Epidermal melanocyte (primary cell): ENCODE measurements at regions not wholly inside any gene's neighbourhood (a gene's known extent, or its start where the extent isn't known, plus 50 kb on each side); places are given as distances from the start of the nearest gene placed in this dataset.

ENCODE experiments used
- DNase-seq: peaks from one replicate; pipeline ENCODE4 v3.0.0; 2011; ENCODE audit warnings: low spot score; ENCODE audit not compliant: insufficient read length

GRCh38 chr11:104534278-104534677 lies 364.0 kb downstream of the CASP12 start:
- DNase-seq, result no peak

- no peak for DNase-seq
Measured at GRCh38 chr11:104531894-104532293, 366.4 kb downstream of the CASP12 start.

DNA sequence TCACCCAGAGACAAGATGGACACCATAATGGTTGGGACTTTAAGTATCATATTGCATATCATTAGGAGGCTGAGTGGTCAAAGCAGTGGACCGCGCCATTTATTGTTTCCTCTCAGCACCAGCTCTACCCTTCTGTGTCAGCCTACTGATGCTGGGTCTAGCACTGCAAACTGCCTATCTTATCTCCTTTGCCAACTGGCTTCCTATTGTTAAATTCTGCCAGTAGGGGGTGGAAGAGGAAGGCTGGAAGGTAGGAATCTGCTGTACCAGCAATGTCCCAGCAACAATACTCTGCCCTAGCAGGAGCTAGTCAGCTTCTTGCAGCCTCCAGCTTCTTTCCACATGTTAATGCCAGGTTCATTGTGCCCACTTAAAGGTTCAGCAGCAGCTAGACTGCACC lies 367.1 kb upstream of the PDGFD start:
- DNase-seq, result no peak

DNA sequence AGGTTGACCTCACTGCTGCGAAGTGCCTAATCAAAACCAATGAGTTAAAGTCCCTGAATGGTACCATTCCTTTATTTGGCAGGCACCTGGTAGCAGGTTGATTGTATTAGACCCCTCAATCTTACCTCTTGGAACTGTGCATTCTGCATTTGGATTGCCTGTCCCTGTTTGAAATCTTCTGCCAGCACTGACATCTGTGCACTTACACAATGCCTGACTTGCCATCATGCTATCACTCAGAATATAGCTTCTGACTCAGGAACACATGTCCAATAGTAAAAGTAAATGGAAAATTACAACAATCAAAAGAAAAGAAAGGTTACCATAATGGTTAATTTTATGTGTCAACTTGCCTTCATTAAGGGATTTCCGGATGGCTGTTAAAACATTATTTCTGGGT lies 366.0 kb upstream of the PDGFD start:
- DNase-seq, result no peak

DNA sequence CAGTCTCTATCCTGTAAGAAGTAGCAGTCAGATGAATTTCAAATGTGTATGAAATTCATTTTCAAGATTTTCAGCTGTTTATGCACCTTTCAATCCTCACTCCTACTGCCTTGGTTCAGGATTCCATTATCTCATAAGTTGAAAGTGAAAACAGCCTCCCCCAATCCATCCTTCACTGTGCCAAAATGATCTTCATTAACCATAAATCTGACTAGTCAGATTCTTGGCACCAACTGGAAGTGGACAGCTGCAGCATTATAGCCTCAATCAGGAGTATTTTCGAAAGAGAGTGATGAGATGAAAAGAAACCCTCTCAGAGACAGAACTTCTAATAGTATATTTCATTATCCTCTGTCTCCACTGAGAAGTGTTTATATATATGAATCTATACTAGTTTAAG lies 365.3 kb upstream of the PDGFD start:
- DNase-seq, result no peak

GRCh38 chr11:104526006-104526405 lies 362.1 kb upstream of the PDGFD start:
- DNase-seq, result no peak

DNA sequence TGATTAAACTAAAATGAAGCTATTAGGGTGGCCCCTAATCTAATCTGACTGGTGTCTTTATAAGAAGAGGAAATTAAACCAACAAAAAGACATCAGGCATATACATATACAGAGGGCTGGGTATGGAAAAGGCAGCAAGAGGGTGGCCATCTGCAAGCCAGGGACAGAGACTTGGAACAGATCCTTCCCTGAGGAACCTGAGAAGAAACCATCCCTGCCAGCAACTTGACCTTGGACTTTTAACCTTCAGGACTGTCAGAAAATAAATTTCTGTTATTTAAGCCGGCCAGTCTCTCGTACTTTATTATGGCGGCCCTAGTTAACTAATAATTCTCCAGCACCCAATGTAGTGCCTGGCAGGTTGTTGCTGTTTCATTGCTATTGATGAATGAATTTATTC lies 361.5 kb upstream of the PDGFD start:
- DNase-seq, result no peak

DNA sequence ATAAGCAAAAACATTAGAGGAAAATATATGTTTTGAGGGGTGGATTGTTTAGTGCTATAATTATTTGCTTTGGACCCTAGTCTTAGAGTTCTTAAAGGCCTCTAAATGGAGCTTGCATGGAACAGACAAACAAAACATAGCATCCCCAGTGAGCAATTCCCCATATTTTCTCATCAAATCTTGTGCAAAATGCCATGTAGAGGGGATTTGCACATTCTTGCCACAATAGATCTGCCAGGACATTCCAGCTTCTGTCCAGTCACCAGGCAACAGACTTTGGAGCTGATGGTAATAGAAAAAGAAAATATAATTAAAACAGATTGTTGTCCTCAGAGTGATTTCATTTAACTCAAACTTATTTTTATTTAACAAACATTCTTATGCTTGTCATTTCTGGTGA lies 360.3 kb upstream of the PDGFD start:
- no peak for DNase-seq

- DNase-seq, result no peak
Measured at GRCh38 chr11:104523611-104524010, 359.7 kb upstream of the PDGFD start.

DNA sequence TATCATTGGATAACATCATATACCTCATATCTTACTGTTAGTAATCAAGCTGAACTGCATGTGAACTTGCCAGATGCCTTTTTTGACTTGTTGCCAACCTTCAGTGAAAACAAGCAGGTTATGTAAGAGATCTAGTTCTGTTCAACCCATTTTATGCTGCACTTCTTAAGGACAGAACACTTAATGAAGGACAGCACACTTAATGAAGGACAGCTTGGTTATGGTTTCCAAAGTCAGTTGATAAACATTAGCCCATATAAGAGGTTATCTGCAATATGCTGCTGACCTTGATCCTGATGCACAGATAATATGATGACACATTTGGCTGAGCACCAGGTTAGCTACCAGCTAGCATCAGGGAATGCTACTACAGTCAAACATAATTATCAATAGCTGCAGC lies 358.7 kb upstream of the PDGFD start:
- DNase-seq, result no peak

- no peak for DNase-seq
Measured at GRCh38 chr11:104522123-104522522, 358.2 kb upstream of the PDGFD start.

GRCh38 chr11:104510169-104510568 lies 346.2 kb upstream of the PDGFD start:
- DNase-seq, result no peak

DNA sequence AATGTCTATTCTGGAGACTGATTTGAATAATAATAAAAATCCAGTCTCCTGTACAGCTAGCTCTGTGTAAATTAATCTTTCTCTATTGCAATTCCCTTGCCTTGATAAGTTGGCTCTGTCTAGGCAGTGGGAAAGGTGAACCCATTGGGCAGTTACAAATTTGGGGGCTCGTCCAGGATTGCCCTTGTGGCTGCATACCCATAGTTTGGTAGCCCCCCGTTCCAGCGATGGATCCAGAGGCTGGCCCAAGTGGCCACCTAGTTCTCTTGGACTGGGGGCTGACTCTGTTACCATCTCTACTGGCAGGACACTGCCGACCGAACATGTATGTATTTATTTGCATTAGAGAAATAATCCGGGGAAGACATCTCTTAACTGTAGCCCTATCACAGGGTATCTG lies 326.2 kb upstream of the PDGFD start:
- DNase-seq, result no peak

GRCh38 chr11:104488561-104488960 lies 324.6 kb upstream of the PDGFD start:
- DNase-seq, result no peak

DNA sequence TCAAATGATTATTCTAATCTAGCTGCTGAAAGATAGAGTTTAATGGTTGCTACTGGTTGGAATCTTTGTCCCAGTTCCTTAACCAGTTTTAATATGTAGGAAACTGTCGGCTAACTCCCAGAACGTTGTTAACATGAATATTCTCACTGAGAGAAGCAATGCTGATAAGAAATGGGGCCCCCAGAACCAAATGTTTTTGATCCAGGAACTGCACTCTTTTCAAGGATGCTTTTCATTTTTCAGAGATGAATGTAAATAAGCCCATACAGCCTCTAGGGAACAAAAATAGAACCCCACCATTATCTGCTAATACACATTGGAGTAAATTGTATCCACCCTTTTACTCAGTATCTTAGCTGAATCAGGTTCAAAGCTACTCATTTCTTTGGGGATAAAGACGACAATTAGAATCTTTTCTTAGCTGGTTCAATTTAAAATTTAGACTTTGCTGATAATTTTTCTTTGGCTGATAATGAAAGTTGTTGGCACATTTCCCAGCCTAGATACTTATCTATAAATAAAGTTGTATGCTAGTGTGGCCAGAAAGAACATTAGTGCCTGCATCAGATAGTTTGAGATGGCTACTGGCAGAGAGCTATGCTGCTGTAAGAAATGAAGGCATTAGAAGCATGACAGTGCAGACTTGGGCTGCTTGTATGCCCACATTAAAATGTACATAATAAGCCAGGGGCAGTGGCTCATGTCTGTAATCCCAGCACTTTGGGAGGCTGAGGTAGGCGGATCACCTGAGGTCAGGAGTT lies 323.3 kb upstream of the PDGFD start:
- DNase-seq, result no peak

GRCh38 chr11:104484804-104485554 lies 321.0 kb upstream of the PDGFD start:
- DNase-seq, result no peak

GRCh38 chr11:104476898-104477297 lies 313.0 kb upstream of the PDGFD start:
- DNase-seq, result no peak

- no peak for DNase-seq
Measured at GRCh38 chr11:104476454-104476853, 312.5 kb upstream of the PDGFD start.

- no peak for DNase-seq
Measured at GRCh38 chr11:104467404-104467803, 303.5 kb upstream of the PDGFD start.

DNA sequence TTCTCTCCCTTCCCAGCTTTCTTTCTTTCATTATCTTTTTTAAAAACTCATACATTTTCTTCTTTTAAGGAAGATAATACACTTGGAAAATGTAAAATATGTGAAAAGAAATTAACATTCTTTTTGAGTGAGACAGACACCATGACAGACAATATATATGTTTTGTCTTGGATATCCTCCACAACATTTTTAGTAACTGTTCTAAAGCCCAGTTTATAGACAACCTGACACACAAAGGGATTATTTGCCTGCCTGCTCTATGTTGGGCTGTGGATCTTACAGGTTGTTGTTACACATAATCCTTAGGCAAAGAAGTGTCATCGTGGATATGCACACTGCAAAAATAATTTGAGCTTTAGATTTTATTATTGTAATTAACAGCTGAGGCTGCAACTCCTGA lies 301.4 kb upstream of the PDGFD start:
- no peak for DNase-seq

- no peak for DNase-seq
Measured at GRCh38 chr11:104464691-104465090, 300.7 kb upstream of the PDGFD start.

DNA sequence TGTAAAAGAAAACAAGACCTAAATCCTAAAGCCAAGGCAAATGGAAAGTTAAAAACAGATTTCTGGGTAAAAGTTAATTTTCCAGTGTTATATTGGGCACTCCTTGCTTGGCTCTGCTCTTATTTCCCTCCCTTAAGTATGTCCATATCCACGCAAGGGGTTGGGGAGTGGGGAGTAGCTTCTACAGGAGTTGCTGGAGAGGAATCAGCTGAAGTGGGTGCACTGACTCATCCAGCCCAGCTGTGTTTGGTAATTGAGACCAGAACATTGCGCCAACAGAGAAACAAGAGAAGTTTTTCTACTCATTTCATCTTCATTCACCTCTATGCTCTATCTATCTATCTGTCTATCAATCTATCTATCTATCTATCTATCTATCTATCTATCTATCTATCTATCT lies 298.4 kb upstream of the PDGFD start:
- DNase-seq, result no peak
